Sigmoid colon (tissue), 6 donors: ENCODE measurements at regions not wholly inside any gene's neighbourhood (a gene's known extent, or its start where the extent isn't known, plus 50 kb on each side); places are given as distances from the start of the nearest gene placed in this dataset.
"Not testable (repeated sequence)": the region's sequence is repeated elsewhere in the genome, so short reads cannot be mapped to it uniquely, and the experiment has no call there.

ENCODE experiments used
- DNase-seq: peaks from one replicate; pipeline ENCODE4 v3.0.0-alpha.2; 2019
- H3K27ac ChIP-seq, 4 donors: fragments of 200-600 bp; sonication (generic); one replicate each; pipeline ENCODE4 v1.5.1; 2016 to 2019; ENCODE audit warnings: mild to moderate bottlenecking in 1 of 4
- H3K27me3 ChIP-seq, 3 donors: fragments of 200-600 bp; sonication (generic); one replicate each; pipeline ENCODE4 v1.5.1; 2019; ENCODE audit warnings: mild to moderate bottlenecking in 1 of 3
- H3K36me3 ChIP-seq, 4 donors: fragments of 200-600 bp; sonication (generic); one replicate each; pipeline ENCODE4 v1.5.1; 2016 to 2019
- H3K4me1 ChIP-seq, 4 donors: fragments of 200-600 bp; sonication (generic); one replicate each; pipeline ENCODE4 v1.5.1; 2017 to 2019
- H3K4me3 ChIP-seq, 4 donors: fragments of 200-600 bp; sonication (generic); one replicate each; pipeline ENCODE4 v1.5.1; 2017 to 2019; ENCODE audit warnings: mild to moderate bottlenecking in 2 of 4, moderate library complexity in 1 of 4
- H3K9me3 ChIP-seq, 4 donors: fragments of 200-600 bp in 3 of 4; sonication (generic) in 3 of 4; one replicate each; pipeline versions ENCODE4 v1.5.1 to v1.6.1; 2013 to 2019
- CTCF ChIP-seq, 4 experiments: fragments of 450-650 bp in 3 of 4; fragments of 200-600 bp in 1 of 4; IDR thresholded peaks; one replicate each; pipeline ENCODE4 v1.5.1; 2016 to 2019; ENCODE audit warnings: antibody characterized with exemption in 4 of 4, mild to moderate bottlenecking in 3 of 4, moderate library complexity in 2 of 4
- EP300 ChIP-seq, 4 donors: sonication (generic); formaldehyde crosslinking; IDR thresholded peaks; one replicate each; pipeline ENCODE4 v1.6.1; 2017; ENCODE audit warnings: antibody characterized with exemption in 4 of 4
- POLR2A ChIP-seq, 2 donors: fragments of 450-650 bp; IDR thresholded peaks; one replicate each; pipeline ENCODE4 v1.6.1; 2016; ENCODE audit warnings: antibody characterized with exemption in 2 of 2, mild to moderate bottlenecking in 2 of 2, moderate library complexity in 2 of 2
- POLR2AphosphoS5 ChIP-seq, 4 donors: sonication (generic); formaldehyde crosslinking; IDR thresholded peaks; one replicate each; pipeline ENCODE4 v1.6.1; 2017; ENCODE audit warnings: antibody characterized with exemption in 4 of 4
- WGBS, 2 donors: extraction: QIAGEN DNeasy Blood & Tissue Kit; methylation state at CpG; one replicate each; pipeline ENCODE4 v1.1.7; 2013; 5-methylcytosine and 5-hydroxymethylcytosine counted together
- intact Hi-C: fragments of 100-400 bp; cut with DNase I; formaldehyde crosslinking; loops from one replicate; pipeline ENCODE4 v1.15.1; 2023
- donor health status: healthy with polysubstance abuse.
- donor health status: healthy.

GRCh38 chr7:118429141-118429540, 204.6 kb downstream of the ANKRD7 start:
- H3K27ac ChIP-seq: no peak overlapping the region
- H3K4me3 ChIP-seq: no peak overlapping the region
- no peak for DNase-seq
- H3K4me1 ChIP-seq: no peaks in the 10 kb centered on the region
- intact Hi-C loops: no loop called here
- H3K9me3 ChIP-seq: no peaks in the 10 kb centered on the region
- WGBS, 2 donors: 65 to 67% methylated on average over 3 of the region's 3 CpGs
- TF ChIP-seq EP300 (IDR thresholded peaks at IDR 0.05): no peak
- TF ChIP-seq POLR2A (IDR thresholded peaks at IDR 0.05): no peak
- no peak for TF ChIP-seq POLR2AphosphoS5 (IDR thresholded peaks at IDR 0.05)
- TF ChIP-seq CTCF (IDR thresholded peaks at IDR 0.05): no peak
- no peaks in the 10 kb centered on the region for H3K27me3 ChIP-seq
- no peaks in the 10 kb centered on the region for H3K36me3 ChIP-seq

- 64 to 73% methylated on average over 5 of the region's 5 CpGs for WGBS, 2 donors
- DNase-seq: no peak
- Histone ChIP-seq H3K4me3 (no peak overlapping the region), H3K36me3 (no peaks in the 10 kb centered on the region), H3K9me3 (no peaks in the 10 kb centered on the region), H3K4me1 (no peaks in the 10 kb centered on the region), H3K27me3 (no peaks in the 10 kb centered on the region), H3K27ac (no peak overlapping the region)
- intact Hi-C loops: no loop called here
- TF ChIP-seq POLR2AphosphoS5 (IDR thresholded peaks at IDR 0.05) (no peak), POLR2A (IDR thresholded peaks at IDR 0.05) (no peak), EP300 (IDR thresholded peaks at IDR 0.05) (no peak), CTCF (IDR thresholded peaks at IDR 0.05) (no peak)
Observed at GRCh38 chr7:118436663-118437062, 212.2 kb downstream of the ANKRD7 start.

GRCh38 chr7:118449030-118449429, 224.5 kb downstream of the ANKRD7 start:
- H3K9me3 ChIP-seq, intact Hi-C loops, H3K27ac ChIP-seq, H3K27me3 ChIP-seq, H3K36me3 ChIP-seq, DNase-seq, H3K4me1 ChIP-seq, H3K4me3 ChIP-seq: not testable (repeated sequence)
- 98% methylated on average over 1 of the region's 1 CpG for WGBS, 2 donors

GRCh38 chr7:118449797-118450567, 225.5 kb downstream of the ANKRD7 start:
- Histone ChIP-seq H3K4me3 (no peak overlapping the region), H3K36me3 (no peaks in the 10 kb centered on the region), H3K27ac (no peak overlapping the region), H3K9me3 (no peaks in the 10 kb centered on the region), H3K27me3 (no peaks in the 10 kb centered on the region), H3K4me1 (no peaks in the 10 kb centered on the region)
- WGBS, 2 donors: 55 to 82% methylated on average over 2 of the region's 2 CpGs
- intact Hi-C loops: no loop called here
- TF ChIP-seq POLR2A (IDR thresholded peaks at IDR 0.05) (no peak), CTCF (IDR thresholded peaks at IDR 0.05) (no peak), POLR2AphosphoS5 (IDR thresholded peaks at IDR 0.05) (no peak), EP300 (IDR thresholded peaks at IDR 0.05) (no peak)
- no peak for DNase-seq

GRCh38 chr7:118452128-118452527, 227.6 kb downstream of the ANKRD7 start:
- Histone ChIP-seq H3K36me3 (no peaks in the 10 kb centered on the region), H3K4me3 (no peak overlapping the region), H3K4me1 (no peaks in the 10 kb centered on the region), H3K27ac (no peak overlapping the region), H3K27me3 (no peaks in the 10 kb centered on the region), H3K9me3 (no peaks in the 10 kb centered on the region)
- no peak for DNase-seq
- intact Hi-C loops: no loop called here
- TF ChIP-seq CTCF (IDR thresholded peaks at IDR 0.05) (no peak), EP300 (IDR thresholded peaks at IDR 0.05) (no peak), POLR2AphosphoS5 (IDR thresholded peaks at IDR 0.05) (no peak), POLR2A (IDR thresholded peaks at IDR 0.05) (no peak)
